IMR-90 (cell line): ENCODE measurements at regions not wholly inside any gene's neighbourhood (a gene's known extent, or its start where the extent isn't known, plus 50 kb on each side); places are given as distances from the start of the nearest gene placed in this dataset.
"Not testable (repeated sequence)": the region's sequence is repeated elsewhere in the genome, so short reads cannot be mapped to it uniquely, and the experiment has no call there.

Experiments used
- CEBPB ChIP-seq: IDR thresholded peaks from 2 replicates; pipeline ENCODE4 v1.6.1; 2012; ENCODE audit warnings: low read depth, low read length, improper control_type of control experiment
- CTCF ChIP-seq: conservative IDR thresholded peaks from 2 replicates; pipeline ENCODE4 v1.5.1; 2012; ENCODE audit warnings: mild to moderate bottlenecking, low read depth, low read length, improper control_type of control experiment
- MAFK ChIP-seq: IDR thresholded peaks from 2 replicates; pipeline ENCODE4 v1.6.1; 2012; ENCODE audit warnings: low read depth, low read length, improper control_type of control experiment
- MXI1 ChIP-seq: IDR thresholded peaks from 2 replicates; pipeline ENCODE4 v1.6.1; 2012; ENCODE audit warnings: low read depth, mild to moderate bottlenecking, low read length, moderate library complexity, borderline replicate concordance
- POLR2A ChIP-seq: IDR thresholded peaks from 2 replicates; pipeline ENCODE4 v1.6.1; 2012; ENCODE audit warnings: mild to moderate bottlenecking, low read depth, low read length
- RCOR1 ChIP-seq: IDR thresholded peaks from 2 replicates; pipeline ENCODE4 v1.6.1; 2012; ENCODE audit warnings: mild to moderate bottlenecking, low read length, improper control_type of control experiment; ENCODE audit not compliant: insufficient replicate concordance
- SMC3 ChIP-seq: fragments of 150-350 bp; IDR thresholded peaks from 2 replicates; pipeline ENCODE4 v1.6.1; 2016; ENCODE audit warnings: low read depth, mild to moderate bottlenecking, antibody characterized with exemption, low read length, moderate library complexity
- TF ChIP-seq, protein P1 (sequence below): fragments of 150-350 bp; IDR thresholded peaks from 2 replicates; pipeline ENCODE4 v1.6.1; 2016; ENCODE audit warnings: low read depth, mild to moderate bottlenecking, low read length, moderate library complexity, borderline replicate concordance

DNA sequence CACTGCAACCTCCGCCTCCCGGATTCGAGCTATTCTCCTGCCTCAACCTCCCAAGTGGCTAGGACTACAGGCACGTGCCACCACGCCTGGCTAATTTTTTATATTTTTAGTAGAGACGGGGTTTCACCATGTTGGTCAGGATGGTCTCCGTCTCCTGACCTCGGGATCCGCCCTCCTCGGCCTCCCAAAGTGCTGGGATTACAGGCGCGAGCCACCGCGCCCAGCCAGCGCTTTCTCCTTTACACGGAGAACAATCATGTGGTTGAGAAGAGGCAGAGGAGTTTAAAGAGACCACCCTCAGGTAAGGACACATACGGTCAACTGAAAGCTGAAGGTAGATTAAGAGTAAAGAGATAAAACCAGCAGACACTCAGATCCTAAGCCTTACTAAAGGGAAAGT is 1673.7 kb upstream of the PIK3C3 start:
- TF ChIP-seq SMC3, CTCF, POLR2A, CEBPB, MAFK, RCOR1, MXI1: not testable (repeated sequence)
- TF ChIP-seq, protein P1, sequence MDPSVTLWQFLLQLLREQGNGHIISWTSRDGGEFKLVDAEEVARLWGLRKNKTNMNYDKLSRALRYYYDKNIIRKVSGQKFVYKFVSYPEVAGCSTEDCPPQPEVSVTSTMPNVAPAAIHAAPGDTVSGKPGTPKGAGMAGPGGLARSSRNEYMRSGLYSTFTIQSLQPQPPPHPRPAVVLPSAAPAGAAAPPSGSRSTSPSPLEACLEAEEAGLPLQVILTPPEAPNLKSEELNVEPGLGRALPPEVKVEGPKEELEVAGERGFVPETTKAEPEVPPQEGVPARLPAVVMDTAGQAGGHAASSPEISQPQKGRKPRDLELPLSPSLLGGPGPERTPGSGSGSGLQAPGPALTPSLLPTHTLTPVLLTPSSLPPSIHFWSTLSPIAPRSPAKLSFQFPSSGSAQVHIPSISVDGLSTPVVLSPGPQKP: not testable (repeated sequence)
